ENCODE measurements at regions not wholly inside any gene's neighbourhood (a gene's known extent, or its start where the extent isn't known, plus 50 kb on each side); places are given as distances from the start of the nearest gene placed in this dataset.

- Histone ChIP-seq H2BK120ac (ENCODE audit: insufficient read depth, low read length, poor library complexity) (no peak overlapping the region), H3K23ac (ENCODE audit: low read length) (no peak overlapping the region), H3K79me1 (ENCODE audit: low read length) (no peaks in the 10 kb centered on the region), H4K12ac (ENCODE audit: low read depth, low read length) (no peak overlapping the region), H3K9me3 (ENCODE audit: insufficient read depth, low read depth, low read length) (no peaks in the 10 kb centered on the region), H3K36me3 (ENCODE audit: control insufficient read depth in 1 of 2, insufficient read depth in 2 of 2, low read length in 2 of 2) (no peaks in the 10 kb centered on the region), H4K91ac (ENCODE audit: low read depth, low read length) (no peak overlapping the region), H3K4me3 (ENCODE audit: low read depth, low read length) (no peak overlapping the region), H3K14ac (ENCODE audit: low read length) (no peak overlapping the region), H3K27me3 (ENCODE audit: insufficient read depth, low read length) (no peaks in the 10 kb centered on the region), H3K9ac (ENCODE audit: low read length) (no peak overlapping the region), H2BK12ac (ENCODE audit: low read length) (no peak overlapping the region), H2BK5ac (ENCODE audit: low read depth, low read length, poor library complexity) (no peak overlapping the region), H3K4me1 (ENCODE audit: control insufficient read depth in 1 of 2, insufficient read depth in 2 of 2, low read length in 2 of 2) (no peaks in the 10 kb centered on the region), H3K4ac (ENCODE audit: low read depth, low read length) (no peak overlapping the region), H2AK5ac (ENCODE audit: low read length) (no peak overlapping the region), H4K8ac (ENCODE audit: low read depth, low read length) (no peak overlapping the region), H3K79me2 (ENCODE audit: control insufficient read depth, insufficient read depth, low read length, poor library complexity) (no peaks in the 10 kb centered on the region), H2AFZ (ENCODE audit: insufficient read depth, low read length, poor library complexity) (no peak overlapping the region), H3K18ac (ENCODE audit: low read length) (no peak overlapping the region), H3K4me2 (ENCODE audit: low read length) (no peak overlapping the region), H3K27ac (ENCODE audit: low read depth, low read length) (no peak overlapping the region)
- WGBS (ENCODE audit: extremely low coverage, insufficient coverage, insufficient read length) = no CpG with 5 or more reads among the region's 5 CpGs
- DNase-seq = peak in 1 of 2 donors; percentile 61
Measured at GRCh38 chr9:107969141-107969540, 479.6 kb upstream of the KLF4 start.

- WGBS (ENCODE audit: extremely low coverage, insufficient coverage, insufficient read length) = no CpG with 5 or more reads among the region's 2 CpGs
Measured at GRCh38 chr9:107963246-107963645, 473.7 kb upstream of the KLF4 start.

GRCh38 chr9:107960916-107961315, 471.3 kb upstream of the KLF4 start:
- H3K23ac ChIP-seq (ENCODE audit: low read length) = no peak overlapping the region

More at GRCh38 chr9:107963246-107963645, 473.7 kb upstream of the KLF4 start:
- Histone ChIP-seq H3K18ac (ENCODE audit: low read length) (no peak overlapping the region), H2BK5ac (ENCODE audit: low read depth, low read length, poor library complexity) (no peak overlapping the region), H3K4ac (ENCODE audit: low read depth, low read length) (no peak overlapping the region), H2AK5ac (ENCODE audit: low read length) (no peak overlapping the region), H2BK12ac (ENCODE audit: low read length) (no peak overlapping the region), H3K27ac (ENCODE audit: low read depth, low read length) (no peak overlapping the region), H4K91ac (ENCODE audit: low read depth, low read length) (no peak overlapping the region), H2AFZ (ENCODE audit: insufficient read depth, low read length, poor library complexity) (no peak overlapping the region), H3K4me3 (ENCODE audit: low read depth, low read length) (no peak overlapping the region), H3K23ac (ENCODE audit: low read length) (no peak overlapping the region), H4K8ac (ENCODE audit: low read depth, low read length) (no peak overlapping the region), H3K36me3 (ENCODE audit: control insufficient read depth in 1 of 2, insufficient read depth in 2 of 2, low read length in 2 of 2) (no peaks in the 10 kb centered on the region), H2BK120ac (ENCODE audit: insufficient read depth, low read length, poor library complexity) (no peak overlapping the region), H3K4me2 (ENCODE audit: low read length) (no peak overlapping the region), H3K79me2 (ENCODE audit: control insufficient read depth, insufficient read depth, low read length, poor library complexity) (no peaks in the 10 kb centered on the region), H3K4me1 (ENCODE audit: control insufficient read depth in 1 of 2, insufficient read depth in 2 of 2, low read length in 2 of 2) (no peaks in the 10 kb centered on the region), H3K27me3 (ENCODE audit: insufficient read depth, low read length) (no peaks in the 10 kb centered on the region), H4K12ac (ENCODE audit: low read depth, low read length) (no peak overlapping the region), H3K14ac (ENCODE audit: low read length) (no peak overlapping the region), H3K9ac (ENCODE audit: low read length) (no peak overlapping the region), H3K9me3 (ENCODE audit: insufficient read depth, low read depth, low read length) (no peaks in the 10 kb centered on the region), H3K79me1 (ENCODE audit: low read length) (no peaks in the 10 kb centered on the region)
- no peak for DNase-seq

GRCh38 chr9:107954312-107954711, 464.7 kb upstream of the KLF4 start:
- Histone ChIP-seq H3K9me3 (ENCODE audit: insufficient read depth, low read depth, low read length) (no peaks in the 10 kb centered on the region), H2AFZ (ENCODE audit: insufficient read depth, low read length, poor library complexity) (no peak overlapping the region), H3K79me1 (ENCODE audit: low read length) (no peaks in the 10 kb centered on the region), H2BK12ac (ENCODE audit: low read length) (no peak overlapping the region), H3K4me2 (ENCODE audit: low read length) (no peak overlapping the region), H3K14ac (ENCODE audit: low read length) (no peak overlapping the region), H3K4ac (ENCODE audit: low read depth, low read length) (no peak overlapping the region), H4K8ac (ENCODE audit: low read depth, low read length) (no peak overlapping the region), H3K18ac (ENCODE audit: low read length) (no peak overlapping the region), H2BK5ac (ENCODE audit: low read depth, low read length, poor library complexity) (no peak overlapping the region), H3K79me2 (ENCODE audit: control insufficient read depth, insufficient read depth, low read length, poor library complexity) (no peaks in the 10 kb centered on the region), H3K23ac (ENCODE audit: low read length) (no peak overlapping the region), H2AK5ac (ENCODE audit: low read length) (no peak overlapping the region), H3K9ac (ENCODE audit: low read length) (no peak overlapping the region), H4K12ac (ENCODE audit: low read depth, low read length) (no peak overlapping the region), H3K27ac (ENCODE audit: low read depth, low read length) (no peak overlapping the region), H2BK120ac (ENCODE audit: insufficient read depth, low read length, poor library complexity) (no peak overlapping the region), H3K4me3 (ENCODE audit: low read depth, low read length) (no peak overlapping the region), H3K27me3 (ENCODE audit: insufficient read depth, low read length) (no peaks in the 10 kb centered on the region), H3K4me1 (ENCODE audit: control insufficient read depth in 1 of 2, insufficient read depth in 2 of 2, low read length in 2 of 2) (no peaks in the 10 kb centered on the region), H3K36me3 (ENCODE audit: control insufficient read depth in 1 of 2, insufficient read depth in 2 of 2, low read length in 2 of 2) (no peaks in the 10 kb centered on the region), H4K91ac (ENCODE audit: low read depth, low read length) (no peak overlapping the region)
- no CpG with 5 or more reads among the region's 6 CpGs for WGBS (ENCODE audit: extremely low coverage, insufficient coverage, insufficient read length)
- no peak for DNase-seq

More at GRCh38 chr9:107960916-107961315, 471.3 kb upstream of the KLF4 start:
- no peak overlapping the region for H3K4ac ChIP-seq (ENCODE audit: low read depth, low read length)
- WGBS (ENCODE audit: extremely low coverage, insufficient coverage, insufficient read length) = no CpG with 5 or more reads among the region's 2 CpGs
- H3K4me1 ChIP-seq (ENCODE audit: control insufficient read depth in 1 of 2, insufficient read depth in 2 of 2, low read length in 2 of 2) = no peaks in the 10 kb centered on the region
- no peak overlapping the region for H3K18ac ChIP-seq (ENCODE audit: low read length)
- H3K27ac ChIP-seq (ENCODE audit: low read depth, low read length) = no peak overlapping the region
- H2BK12ac ChIP-seq (ENCODE audit: low read length) = no peak overlapping the region
- no peak overlapping the region for H4K8ac ChIP-seq (ENCODE audit: low read depth, low read length)
- H4K12ac ChIP-seq (ENCODE audit: low read depth, low read length) = no peak overlapping the region
- H3K4me3 ChIP-seq (ENCODE audit: low read depth, low read length) = no peak overlapping the region
- no peaks in the 10 kb centered on the region for H3K36me3 ChIP-seq (ENCODE audit: control insufficient read depth in 1 of 2, insufficient read depth in 2 of 2, low read length in 2 of 2)
- no peaks in the 10 kb centered on the region for H3K79me1 ChIP-seq (ENCODE audit: low read length)
- H4K91ac ChIP-seq (ENCODE audit: low read depth, low read length) = no peak overlapping the region
- H3K14ac ChIP-seq (ENCODE audit: low read length) = no peak overlapping the region
- H2AK5ac ChIP-seq (ENCODE audit: low read length) = no peak overlapping the region
- no peaks in the 10 kb centered on the region for H3K27me3 ChIP-seq (ENCODE audit: insufficient read depth, low read length)
- no peak overlapping the region for H2AFZ ChIP-seq (ENCODE audit: insufficient read depth, low read length, poor library complexity)
- no peak for DNase-seq
- H2BK120ac ChIP-seq (ENCODE audit: insufficient read depth, low read length, poor library complexity) = no peak overlapping the region
- H3K4me2 ChIP-seq (ENCODE audit: low read length) = no peak overlapping the region
- H3K79me2 ChIP-seq (ENCODE audit: control insufficient read depth, insufficient read depth, low read length, poor library complexity) = no peaks in the 10 kb centered on the region
- H3K9me3 ChIP-seq (ENCODE audit: insufficient read depth, low read depth, low read length) = no peaks in the 10 kb centered on the region
- no peak overlapping the region for H3K9ac ChIP-seq (ENCODE audit: low read length)
- no peak overlapping the region for H2BK5ac ChIP-seq (ENCODE audit: low read depth, low read length, poor library complexity)
